GM23338 (cell line): ENCODE measurements at regions not wholly inside any gene's neighbourhood (a gene's known extent, or its start where the extent isn't known, plus 50 kb on each side); places are given as distances from the start of the nearest gene placed in this dataset.

Experiments used
- ATAC-seq: fragments of 200-7000 bp; cut with Tn5 transposase; 3 replicates; pipeline ENCODE4 v1.9.1; 2020
- DNase-seq: peaks from one replicate; pipeline ENCODE4 v3.0.0-alpha.2; 2015; ENCODE audit warnings: low spot score
- H2AFZ ChIP-seq: fragments of 200-600 bp; sonication (generic); 2 replicates; pipeline ENCODE4 v1.8.0; 2016; ENCODE audit warnings: antibody characterized with exemption, mild to moderate bottlenecking, moderate library complexity
- H3F3A ChIP-seq: fragments of 200-600 bp; sonication (generic); replicated peaks from 2 replicates; pipeline ENCODE4 v1.8.0; 2017; ENCODE audit warnings: antibody characterized with exemption, mixed run types, low read depth
- H3K27ac ChIP-seq: fragments of 200-600 bp; sonication (generic); 2 replicates; pipeline ENCODE4 v1.6.1; 2016; ENCODE audit warnings: low read depth
- H3K27me3 ChIP-seq: fragments of 200-600 bp; sonication (generic); 2 replicates; pipeline ENCODE4 v1.8.0; 2016; ENCODE audit warnings: mild to moderate bottlenecking, mixed run types, moderate library complexity; ENCODE audit not compliant: insufficient read depth
- H3K36me3 ChIP-seq: fragments of 200-600 bp; sonication (generic); 2 replicates; pipeline ENCODE4 v1.8.0; 2016; ENCODE audit warnings: mild to moderate bottlenecking; ENCODE audit not compliant: insufficient read depth
- H3K4me1 ChIP-seq: fragments of 200-600 bp; sonication (generic); 2 replicates; pipeline ENCODE4 v1.8.0; 2016; ENCODE audit warnings: mild to moderate bottlenecking, moderate library complexity; ENCODE audit not compliant: insufficient read depth
- H3K4me2 ChIP-seq: fragments of 200-600 bp; sonication (generic); 2 replicates; pipeline ENCODE4 v1.7.1; 2017; ENCODE audit warnings: mixed run types
- H3K4me3 ChIP-seq: fragments of 200-600 bp; sonication (generic); 2 replicates; pipeline ENCODE4 v1.6.1; 2016; ENCODE audit warnings: mixed run types
- H3K79me2 ChIP-seq: fragments of 200-600 bp; sonication (generic); replicated peaks from 2 replicates; pipeline ENCODE4 v1.8.0; 2017; ENCODE audit warnings: mild to moderate bottlenecking; ENCODE audit not compliant: insufficient read depth
- H3K9me2 ChIP-seq: fragments of 200-600 bp; sonication (generic); 2 replicates; pipeline ENCODE4 v1.8.0; 2017; ENCODE audit not compliant: insufficient read depth
- H4K20me1 ChIP-seq: fragments of 200-600 bp; sonication (generic); replicated peaks from 2 replicates; pipeline ENCODE4 v1.8.0; 2017; ENCODE audit warnings: mild to moderate bottlenecking; ENCODE audit not compliant: insufficient read depth
- H3K27ac Mint-ChIP-seq: 2 replicates; pipeline ENCODE4 v1.8.0; 2020; ENCODE audit warnings: inconsistent platforms, mild to moderate bottlenecking, moderate library complexity, mixed read lengths
- H3K27me3 Mint-ChIP-seq: 3 replicates; pipeline ENCODE4 v1.8.0; 2022; ENCODE audit warnings: low read depth, mild to moderate bottlenecking, moderate library complexity, mixed read lengths, inconsistent platforms; ENCODE audit not compliant: insufficient read depth, poor library complexity
- H3K36me3 Mint-ChIP-seq: 3 replicates; pipeline ENCODE4 v1.8.0; 2021; ENCODE audit warnings: low read depth, mild to moderate bottlenecking, inconsistent platforms, moderate library complexity, mixed read lengths
- H3K4me1 Mint-ChIP-seq: 3 replicates; pipeline ENCODE4 v1.8.0; 2020; ENCODE audit warnings: mild to moderate bottlenecking, inconsistent platforms, mixed read lengths
- H3K4me3 Mint-ChIP-seq: 3 replicates; pipeline ENCODE4 v1.8.0; 2021; ENCODE audit warnings: moderate library complexity, mild to moderate bottlenecking, inconsistent platforms, mixed read lengths
- H3K9me3 Mint-ChIP-seq: 3 replicates; pipeline ENCODE4 v1.8.0; 2020; ENCODE audit warnings: moderate library complexity, mild to moderate bottlenecking, inconsistent platforms, mixed read lengths
- CREB1 ChIP-seq: fragments of 250-450 bp; sonication (Bioruptor Pico); IDR thresholded peaks from 2 replicates; pipeline ENCODE4 v1.5.0; 2020; ENCODE audit warnings: low read depth, mild to moderate bottlenecking, moderate library complexity
- ETS1 ChIP-seq: IDR thresholded peaks from 2 replicates; pipeline ENCODE4 v1.6.1; 2016; ENCODE audit warnings: antibody characterized with exemption
- EZH2phosphoT487 ChIP-seq: fragments of 200-600 bp; sonication (generic); IDR thresholded peaks from one replicate; pipeline ENCODE4 v1.8.1; 2018; ENCODE audit warnings: antibody characterized with exemption; ENCODE audit not compliant: unreplicated experiment
- JUNB ChIP-seq: IDR thresholded peaks from one replicate; pipeline ENCODE4 v1.6.1; 2016; ENCODE audit warnings: antibody characterized with exemption; ENCODE audit not compliant: unreplicated experiment
- NANOG ChIP-seq: IDR thresholded peaks from 2 replicates; pipeline ENCODE4 v1.6.1; 2016; ENCODE audit warnings: antibody characterized with exemption, borderline replicate concordance
- POLR2AphosphoS5 ChIP-seq: IDR thresholded peaks from 2 replicates; pipeline ENCODE4 v1.6.1; 2016; ENCODE audit warnings: antibody characterized with exemption, low read depth
- STAT1 ChIP-seq: IDR thresholded peaks from one replicate; pipeline ENCODE4 v1.6.1; 2016; ENCODE audit warnings: antibody characterized with exemption; ENCODE audit not compliant: unreplicated experiment
- ZNF331 ChIP-seq: fragments of 250-450 bp; sonication (Bioruptor Pico); IDR thresholded peaks from 2 replicates; pipeline ENCODE4 v1.5.0; 2020; ENCODE audit warnings: low read depth, mild to moderate bottlenecking, moderate library complexity
- ZNF462 ChIP-seq: fragments of 250-450 bp; sonication (Bioruptor Pico); IDR thresholded peaks from 2 replicates; pipeline ENCODE4 v1.5.0; 2020; ENCODE audit warnings: mild to moderate bottlenecking, moderate library complexity
- TF ChIP-seq, protein P1 (sequence below), 2 experiments: fragments of 200-600 bp in 1 of 2; sonication (generic) in 1 of 2; conservative IDR thresholded peaks; 2 replicates each; pipeline versions ENCODE4 v1.5.1 to v1.6.1; 2016 to 2017; ENCODE audit warnings: antibody characterized with exemption in 2 of 2, low read depth in 2 of 2, mild to moderate bottlenecking in 2 of 2, moderate library complexity in 1 of 2
- TF ChIP-seq, protein P2 (sequence below): IDR thresholded peaks from one replicate; pipeline ENCODE4 v1.6.1; 2018; ENCODE audit warnings: antibody characterized with exemption; ENCODE audit not compliant: unreplicated experiment

DNA sequence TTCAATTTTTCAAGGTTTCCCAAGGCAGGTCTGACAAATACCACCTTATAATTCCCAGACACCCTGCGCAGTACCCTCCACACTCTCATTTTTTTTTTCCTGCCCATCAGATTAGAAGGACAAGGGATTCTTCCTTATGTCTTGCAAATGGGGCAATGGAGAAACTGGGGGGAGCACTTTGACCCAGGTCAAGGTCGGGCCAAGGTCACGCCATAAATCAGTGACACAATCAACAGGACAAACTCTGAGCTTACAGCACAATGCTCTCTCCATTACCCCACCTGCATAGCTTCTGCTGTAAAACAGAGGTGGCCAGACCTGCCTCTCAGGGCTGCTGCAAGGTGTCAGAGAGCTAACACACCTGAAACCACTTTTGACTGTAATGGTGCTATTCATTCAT, 254.4 kb upstream of the ZMIZ1 start (continued):
- TF ChIP-seq ETS1 (no peak), POLR2AphosphoS5 (no peak)

DNA sequence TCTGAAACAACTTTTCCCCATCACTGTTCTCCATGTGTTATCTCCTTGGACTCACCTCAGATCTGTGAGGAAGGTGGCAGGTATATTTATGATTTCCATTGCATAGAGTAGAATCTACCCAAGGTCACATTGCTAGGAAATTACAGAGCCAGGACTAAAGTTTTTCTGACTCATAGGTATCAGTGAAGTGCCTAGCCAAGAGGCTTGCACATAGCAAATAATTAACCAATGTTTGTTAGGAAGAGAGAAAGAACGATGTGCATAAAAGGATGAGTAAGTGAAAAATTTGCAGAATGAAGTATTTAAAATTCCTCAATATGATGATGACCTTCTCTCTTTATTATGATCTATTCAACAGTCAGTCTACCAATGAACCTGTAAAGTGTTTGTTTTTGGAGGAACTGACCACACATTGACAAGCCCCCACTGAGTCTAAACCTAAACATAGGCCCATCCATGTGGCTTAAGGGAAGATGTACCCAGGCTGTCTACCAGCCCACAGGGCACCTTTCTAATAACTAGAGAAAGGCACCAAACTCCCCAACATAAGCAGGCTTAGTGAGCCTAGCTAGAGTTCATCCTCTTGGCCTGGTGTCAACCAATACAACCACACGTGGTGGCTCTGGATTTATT, 252.9 kb upstream of the ZMIZ1 start:
- no peaks in the 10 kb centered on the region for H3K36me3 ChIP-seq
- no peaks in the 10 kb centered on the region for H3F3A ChIP-seq
- Mint-ChIP-seq H3K36me3 (no peaks in the 10 kb centered on the region), H3K9me3 (no peaks in the 10 kb centered on the region; the same call in 2 of the 3 replicates), H3K27me3 (peaks cover 3% of the 10 kb centered on the region), H3K4me1 (peaks cover 14% of the 10 kb centered on the region), H3K4me3 (no peak overlapping the region), H3K27ac (no peak overlapping the region)
- H3K4me2 ChIP-seq: no peak overlapping the region
- H3K27me3 ChIP-seq: no peaks in the 10 kb centered on the region
- no peak overlapping the region for H3K27ac ChIP-seq
- DNase-seq (no peak), ATAC-seq (no peak)
- no peaks in the 10 kb centered on the region for H3K79me2 ChIP-seq
- no peak overlapping the region for H3K4me3 ChIP-seq
- no peaks in the 10 kb centered on the region for H3K9me2 ChIP-seq
- H3K4me1 ChIP-seq: peaks cover 17% of the 10 kb centered on the region
- H2AFZ ChIP-seq: no peak overlapping the region
- H4K20me1 ChIP-seq: no peaks in the 10 kb centered on the region
- TF ChIP-seq ZNF331: no peak
- no peak for TF ChIP-seq ETS1
- no peak for TF ChIP-seq EZH2phosphoT487
- no peak for TF ChIP-seq ZNF462 (CRISPR knock-in tag)
- TF ChIP-seq, protein P1, sequence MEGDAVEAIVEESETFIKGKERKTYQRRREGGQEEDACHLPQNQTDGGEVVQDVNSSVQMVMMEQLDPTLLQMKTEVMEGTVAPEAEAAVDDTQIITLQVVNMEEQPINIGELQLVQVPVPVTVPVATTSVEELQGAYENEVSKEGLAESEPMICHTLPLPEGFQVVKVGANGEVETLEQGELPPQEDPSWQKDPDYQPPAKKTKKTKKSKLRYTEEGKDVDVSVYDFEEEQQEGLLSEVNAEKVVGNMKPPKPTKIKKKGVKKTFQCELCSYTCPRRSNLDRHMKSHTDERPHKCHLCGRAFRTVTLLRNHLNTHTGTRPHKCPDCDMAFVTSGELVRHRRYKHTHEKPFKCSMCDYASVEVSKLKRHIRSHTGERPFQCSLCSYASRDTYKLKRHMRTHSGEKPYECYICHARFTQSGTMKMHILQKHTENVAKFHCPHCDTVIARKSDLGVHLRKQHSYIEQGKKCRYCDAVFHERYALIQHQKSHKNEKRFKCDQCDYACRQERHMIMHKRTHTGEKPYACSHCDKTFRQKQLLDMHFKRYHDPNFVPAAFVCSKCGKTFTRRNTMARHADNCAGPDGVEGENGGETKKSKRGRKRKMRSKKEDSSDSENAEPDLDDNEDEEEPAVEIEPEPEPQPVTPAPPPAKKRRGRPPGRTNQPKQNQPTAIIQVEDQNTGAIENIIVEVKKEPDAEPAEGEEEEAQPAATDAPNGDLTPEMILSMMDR (conservative IDR thresholded peaks at IDR 0.05; ENCODE audit: low read depth in 2 of 2): no peak
- no peak for TF ChIP-seq CREB1 (CRISPR knock-in tag)
- no peak for TF ChIP-seq JUNB
- TF ChIP-seq, protein P2, sequence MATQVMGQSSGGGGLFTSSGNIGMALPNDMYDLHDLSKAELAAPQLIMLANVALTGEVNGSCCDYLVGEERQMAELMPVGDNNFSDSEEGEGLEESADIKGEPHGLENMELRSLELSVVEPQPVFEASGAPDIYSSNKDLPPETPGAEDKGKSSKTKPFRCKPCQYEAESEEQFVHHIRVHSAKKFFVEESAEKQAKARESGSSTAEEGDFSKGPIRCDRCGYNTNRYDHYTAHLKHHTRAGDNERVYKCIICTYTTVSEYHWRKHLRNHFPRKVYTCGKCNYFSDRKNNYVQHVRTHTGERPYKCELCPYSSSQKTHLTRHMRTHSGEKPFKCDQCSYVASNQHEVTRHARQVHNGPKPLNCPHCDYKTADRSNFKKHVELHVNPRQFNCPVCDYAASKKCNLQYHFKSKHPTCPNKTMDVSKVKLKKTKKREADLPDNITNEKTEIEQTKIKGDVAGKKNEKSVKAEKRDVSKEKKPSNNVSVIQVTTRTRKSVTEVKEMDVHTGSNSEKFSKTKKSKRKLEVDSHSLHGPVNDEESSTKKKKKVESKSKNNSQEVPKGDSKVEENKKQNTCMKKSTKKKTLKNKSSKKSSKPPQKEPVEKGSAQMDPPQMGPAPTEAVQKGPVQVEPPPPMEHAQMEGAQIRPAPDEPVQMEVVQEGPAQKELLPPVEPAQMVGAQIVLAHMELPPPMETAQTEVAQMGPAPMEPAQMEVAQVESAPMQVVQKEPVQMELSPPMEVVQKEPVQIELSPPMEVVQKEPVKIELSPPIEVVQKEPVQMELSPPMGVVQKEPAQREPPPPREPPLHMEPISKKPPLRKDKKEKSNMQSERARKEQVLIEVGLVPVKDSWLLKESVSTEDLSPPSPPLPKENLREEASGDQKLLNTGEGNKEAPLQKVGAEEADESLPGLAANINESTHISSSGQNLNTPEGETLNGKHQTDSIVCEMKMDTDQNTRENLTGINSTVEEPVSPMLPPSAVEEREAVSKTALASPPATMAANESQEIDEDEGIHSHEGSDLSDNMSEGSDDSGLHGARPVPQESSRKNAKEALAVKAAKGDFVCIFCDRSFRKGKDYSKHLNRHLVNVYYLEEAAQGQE: no peak
- no peak for TF ChIP-seq STAT1
- no peak for TF ChIP-seq NANOG
